ENCODE measurements at regions not wholly inside any gene's neighbourhood (a gene's known extent, or its start where the extent isn't known, plus 50 kb on each side); places are given as distances from the start of the nearest gene placed in this dataset.

DNA sequence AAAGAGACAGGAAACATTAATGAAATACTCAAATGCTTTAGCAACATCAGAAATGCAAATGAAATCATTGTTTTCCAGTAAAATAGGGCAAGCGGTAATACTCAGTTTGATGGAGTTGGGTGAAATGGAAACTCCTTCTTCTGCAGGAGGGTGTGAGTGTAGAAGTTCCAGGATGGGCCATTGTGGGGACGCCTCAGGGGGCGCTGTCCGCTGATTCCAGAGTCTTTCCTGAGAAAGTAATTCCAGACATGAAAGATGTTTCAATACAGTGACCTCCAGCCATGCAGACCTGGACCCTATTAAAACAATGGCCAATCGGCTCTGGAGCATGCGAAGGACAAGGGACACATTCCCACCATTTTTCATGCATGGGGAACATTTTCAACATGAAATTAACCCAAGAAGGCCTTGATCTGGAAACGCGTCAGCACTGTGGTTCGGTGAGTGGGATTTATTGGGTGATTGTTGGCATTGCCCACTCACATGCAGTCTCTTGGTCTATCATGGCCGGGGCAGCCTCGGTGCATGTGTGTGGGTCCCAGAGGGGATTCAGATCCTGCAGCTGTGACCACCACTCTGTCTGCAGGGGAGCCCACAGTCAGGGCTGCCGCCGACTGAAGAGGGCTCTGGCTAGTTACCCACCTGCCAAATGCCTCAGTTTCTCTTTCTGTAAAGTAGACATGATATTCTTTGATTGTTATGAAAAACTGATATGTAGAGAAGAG lies 132.6 kb upstream of the IRX4 start:
- no peak for DNase-seq

- DNase-seq, result no peak
These were observed 131.4 kb upstream of the IRX4 start for GRCh38 chr5:2014058-2014610.

DNA sequence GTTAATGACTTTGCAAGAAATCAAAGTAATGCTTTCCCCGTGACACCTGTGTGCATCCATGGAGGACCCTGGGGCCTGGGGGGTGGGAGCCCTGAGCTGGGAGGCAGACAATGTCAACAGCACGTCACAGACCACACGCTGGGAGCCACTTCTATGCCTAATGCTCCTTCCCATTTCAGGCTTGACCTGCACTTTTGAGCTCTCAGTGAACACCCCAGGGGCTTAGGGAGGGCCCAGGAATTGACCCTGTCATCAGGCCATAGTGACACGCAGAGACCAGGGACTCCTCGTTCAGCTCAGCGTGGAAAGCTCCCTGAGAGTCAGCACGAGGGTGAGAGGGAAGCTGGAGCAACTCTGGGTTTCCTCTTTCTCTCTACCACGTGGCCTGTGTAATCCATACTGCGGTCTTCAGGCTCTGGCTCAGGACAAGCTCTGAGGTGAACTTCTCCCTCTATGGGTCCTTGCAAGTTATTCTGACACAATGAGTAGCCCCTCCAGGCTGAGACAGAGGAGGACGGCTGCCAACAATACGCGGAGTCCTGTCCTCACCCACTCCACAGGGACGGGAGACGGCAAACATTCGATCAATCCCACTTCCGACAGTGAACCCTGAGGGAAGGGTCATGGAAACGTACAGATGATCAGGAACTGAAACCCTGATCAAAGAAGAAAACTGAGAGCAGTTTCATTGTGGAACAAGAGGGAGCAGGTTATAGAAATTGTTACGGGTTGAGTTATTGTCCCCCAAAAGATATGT lies 130.8 kb upstream of the IRX4 start:
- no peak for DNase-seq

DNA sequence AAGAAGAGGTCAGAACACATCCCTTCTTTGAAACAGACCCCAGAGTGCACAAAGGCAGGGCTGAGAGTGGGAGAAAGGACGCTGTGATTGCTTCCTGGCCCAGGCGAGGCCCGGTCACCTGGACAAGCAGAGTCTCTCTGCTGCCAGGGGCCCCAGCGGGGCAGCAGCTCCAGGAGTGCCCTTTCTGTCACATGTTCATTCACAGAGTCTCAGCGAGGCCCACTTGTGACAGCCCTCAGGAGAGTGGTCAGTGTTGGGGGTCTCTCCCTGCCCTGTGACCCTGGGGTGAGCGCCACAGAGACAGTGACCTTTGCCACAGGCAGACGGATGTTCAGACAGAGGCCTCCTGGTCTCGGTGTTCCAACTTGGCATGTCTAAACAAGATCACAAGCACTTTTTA lies 130.2 kb upstream of the IRX4 start:
- DNase-seq, result no peak

GRCh38 chr5:2011481-2012411 lies 129.0 kb upstream of the IRX4 start:
- no peak for DNase-seq

DNA sequence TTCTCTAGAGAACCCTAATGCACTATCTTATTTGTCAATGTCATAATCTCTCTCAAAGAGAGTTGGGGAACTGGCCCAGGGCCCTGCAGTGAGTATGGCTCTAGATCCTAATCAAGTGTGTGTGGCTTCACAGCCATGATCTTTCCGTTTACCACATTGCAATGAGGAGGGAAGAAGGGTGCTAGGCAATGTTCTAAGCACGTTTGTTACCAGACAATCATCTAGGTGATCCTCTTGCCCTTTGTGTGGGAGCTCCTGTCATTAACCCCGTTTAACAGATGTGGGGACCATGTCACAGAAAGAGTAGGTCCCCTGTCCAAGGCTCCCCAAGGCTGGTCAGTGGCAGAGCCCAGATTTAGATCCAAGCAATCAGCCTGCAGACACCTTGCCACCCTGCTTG lies 128.2 kb upstream of the IRX4 start:
- DNase-seq, result no peak

DNA sequence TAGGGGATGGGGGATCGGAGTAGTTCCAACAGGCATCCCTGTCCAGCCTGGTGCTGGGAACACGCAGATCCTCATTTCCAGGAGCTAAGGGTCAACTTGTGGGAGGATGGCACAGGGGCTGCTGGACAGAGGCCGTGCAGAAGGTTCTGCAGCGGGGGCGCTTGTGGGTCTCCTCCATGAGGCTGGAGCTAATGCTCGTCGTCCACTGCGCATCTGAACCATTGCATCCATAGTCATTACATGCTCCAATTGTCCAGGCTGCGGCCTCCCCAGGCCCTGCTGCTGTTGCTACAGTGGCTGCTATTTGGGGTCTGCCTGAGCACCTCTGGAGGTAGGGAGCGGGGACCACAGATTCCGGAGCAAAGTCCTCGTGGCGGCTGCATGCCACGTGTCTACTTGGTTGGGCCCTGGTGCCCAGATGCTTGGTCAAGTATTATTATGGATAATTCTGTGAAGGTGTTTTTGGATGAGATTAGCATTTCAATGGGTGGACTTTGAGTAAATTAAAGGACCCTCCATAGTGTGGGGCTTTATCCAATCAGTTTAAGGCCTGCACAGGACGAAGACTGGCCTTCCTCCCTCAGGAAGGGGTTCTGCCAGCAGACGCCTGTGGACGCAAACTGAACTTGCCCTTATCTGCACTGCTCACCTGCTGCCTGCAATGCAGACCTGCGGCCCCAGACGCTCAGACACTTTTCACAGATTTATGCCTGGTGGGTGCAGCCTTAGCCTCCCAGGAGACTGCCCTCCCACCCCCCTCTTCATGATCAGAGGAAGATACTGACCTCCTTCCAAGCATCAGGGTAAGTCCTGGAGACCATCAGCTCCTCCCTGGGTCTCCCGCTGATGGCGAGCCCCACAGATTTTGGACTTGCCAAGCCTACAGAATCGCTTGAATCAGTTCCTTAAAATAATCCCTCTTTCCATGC lies 127.5 kb upstream of the IRX4 start:
- no peak for DNase-seq

DNA sequence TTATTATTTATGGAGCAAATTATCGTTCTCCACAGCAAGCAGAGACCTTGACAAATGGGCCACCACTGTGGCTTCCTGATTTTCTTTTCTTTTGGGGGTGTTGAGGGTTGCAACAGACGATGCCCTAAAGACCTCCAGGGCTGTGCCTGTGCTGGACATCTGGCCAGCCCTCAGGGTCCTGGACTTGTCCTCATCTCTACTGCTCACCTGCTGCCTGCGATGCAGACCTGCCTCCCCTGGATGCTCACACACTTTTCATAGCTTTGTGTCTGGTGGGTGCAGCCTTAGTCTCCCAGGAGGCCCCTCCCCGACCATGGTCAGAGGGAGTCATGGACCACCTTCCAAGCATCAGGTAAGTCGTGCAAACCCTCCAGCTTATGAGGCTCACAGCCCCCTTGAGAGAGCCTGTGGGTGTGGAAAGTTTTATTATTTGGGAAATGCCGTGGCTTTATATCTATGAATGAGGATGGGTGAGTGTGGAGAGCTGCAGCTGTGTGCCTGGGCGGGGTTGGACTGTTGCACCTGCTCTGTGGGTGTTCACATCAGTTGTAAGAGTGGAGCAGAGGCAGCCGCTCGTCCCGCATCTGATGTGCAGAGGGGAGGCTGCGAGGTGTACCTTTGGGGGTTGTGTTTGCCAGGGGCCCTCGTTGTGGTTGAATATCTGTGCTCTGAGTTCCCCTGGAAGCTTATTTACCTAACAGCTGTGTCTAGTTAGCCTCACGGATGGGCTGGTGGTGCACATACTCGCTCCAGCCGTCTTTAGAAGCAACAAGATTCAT lies 126.3 kb upstream of the IRX4 start:
- DNase-seq, result no peak

DNA sequence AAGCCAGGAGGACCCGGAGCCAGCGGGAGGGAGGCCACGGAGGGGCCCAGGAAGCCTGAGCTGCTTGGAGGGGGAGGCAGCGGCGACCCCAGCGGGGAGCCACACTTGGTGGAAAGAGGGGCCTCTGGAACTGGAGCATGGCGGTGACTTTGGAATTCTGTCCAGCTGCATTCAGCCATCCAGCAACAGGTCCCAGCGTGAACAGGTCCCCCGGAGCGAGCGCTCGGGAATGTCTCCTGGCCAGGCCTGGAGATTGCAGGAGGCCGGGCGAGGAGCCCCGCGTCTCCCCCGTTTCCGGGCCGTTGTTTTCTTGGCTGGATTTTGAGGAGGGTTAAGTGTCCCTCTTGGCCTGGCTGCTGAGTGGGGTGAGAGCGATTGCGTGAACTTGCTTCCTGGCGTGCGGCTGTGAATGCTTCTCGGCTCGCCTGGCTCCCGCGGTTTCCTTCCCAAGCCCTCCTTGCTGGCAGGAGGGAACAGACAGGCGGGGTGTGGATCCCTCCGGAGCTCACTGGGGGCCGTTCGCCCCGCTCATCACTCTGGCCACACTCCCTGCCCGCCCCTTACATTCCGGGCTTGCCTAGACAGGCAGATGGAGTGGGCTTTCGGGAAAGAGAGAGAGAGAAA lies 125.3 kb upstream of the IRX4 start:
- no peak for DNase-seq

GRCh38 chr5:2007496-2007877 lies 124.8 kb upstream of the IRX4 start:
- no peak for DNase-seq

DNA sequence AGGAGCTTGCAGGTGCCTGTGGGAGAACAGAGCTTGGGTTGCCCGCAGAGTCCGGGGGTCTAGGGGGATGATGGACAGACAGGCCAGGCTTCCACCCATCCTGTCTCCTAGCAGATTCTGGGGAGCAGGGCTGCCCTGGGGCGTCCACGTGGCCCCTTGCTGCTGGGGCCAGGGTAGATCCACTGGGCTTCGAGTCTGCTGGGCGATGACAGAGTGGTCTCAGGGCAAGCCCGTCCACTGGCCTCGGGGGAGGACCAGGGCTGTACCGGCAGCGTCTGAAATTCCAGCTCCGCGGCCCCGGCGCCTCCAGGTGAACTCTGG lies 124.2 kb upstream of the IRX4 start:
- no peak for DNase-seq

- DNase-seq, result no peak
These were observed 123.7 kb upstream of the IRX4 start for GRCh38 chr5:2006193-2006970.

DNA sequence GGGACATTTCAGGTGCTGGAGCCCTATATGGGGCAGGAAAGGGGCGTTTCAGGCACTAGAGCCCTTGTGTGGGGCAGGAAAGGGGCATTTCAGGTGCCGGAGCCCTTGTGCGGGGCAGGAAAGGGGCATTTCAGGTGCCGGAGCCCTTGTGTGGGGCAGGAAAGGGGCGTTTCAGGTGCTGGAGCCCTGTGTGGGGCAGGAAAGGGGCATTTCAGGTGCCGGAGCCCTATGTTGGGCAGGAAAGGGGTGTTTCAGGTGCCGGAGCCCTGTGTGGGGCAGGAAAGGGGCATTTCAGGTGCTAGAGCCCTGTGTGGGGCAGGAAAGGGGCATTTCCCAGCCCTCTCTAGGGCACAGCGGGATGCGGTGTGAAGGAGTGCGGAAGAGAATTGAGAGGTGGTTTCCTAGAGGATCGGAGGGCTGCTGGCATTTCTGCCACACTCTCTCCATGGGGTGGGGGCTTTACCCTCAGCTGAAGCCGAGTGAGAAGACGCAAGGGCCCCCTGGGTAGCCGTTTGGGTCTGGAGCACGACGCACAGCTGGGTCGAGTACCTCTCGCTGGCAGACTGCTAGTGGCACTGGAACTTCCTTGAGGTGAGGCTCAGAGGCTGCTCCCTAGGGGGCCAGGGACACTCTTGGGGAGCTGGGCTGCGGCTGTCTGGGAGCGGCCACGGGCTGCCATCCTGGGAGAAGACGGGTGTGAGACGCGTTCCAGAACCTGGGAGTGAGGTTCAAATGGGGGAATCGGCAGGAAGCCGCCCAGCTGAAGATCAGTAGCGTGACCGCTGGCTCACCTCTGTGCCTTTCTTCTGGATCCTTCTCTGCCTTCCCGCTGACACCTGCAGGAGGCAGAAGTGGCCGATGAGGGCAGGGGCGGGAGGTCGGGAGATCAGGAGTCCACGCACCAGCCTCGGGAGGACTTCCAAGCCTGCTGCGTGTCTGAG lies 122.6 kb upstream of the IRX4 start:
- DNase-seq, result no peak

- no peak for DNase-seq
These were observed 121.1 kb upstream of the IRX4 start for GRCh38 chr5:2003690-2004365.

- no peak for DNase-seq
These were observed 120.5 kb upstream of the IRX4 start for GRCh38 chr5:2003206-2003605.

GRCh38 chr5:2001300-2001699 lies 118.6 kb upstream of the IRX4 start:
- DNase-seq, result no peak

GRCh38 chr5:2000591-2000990 lies 117.9 kb upstream of the IRX4 start:
- no peak for DNase-seq

DNA sequence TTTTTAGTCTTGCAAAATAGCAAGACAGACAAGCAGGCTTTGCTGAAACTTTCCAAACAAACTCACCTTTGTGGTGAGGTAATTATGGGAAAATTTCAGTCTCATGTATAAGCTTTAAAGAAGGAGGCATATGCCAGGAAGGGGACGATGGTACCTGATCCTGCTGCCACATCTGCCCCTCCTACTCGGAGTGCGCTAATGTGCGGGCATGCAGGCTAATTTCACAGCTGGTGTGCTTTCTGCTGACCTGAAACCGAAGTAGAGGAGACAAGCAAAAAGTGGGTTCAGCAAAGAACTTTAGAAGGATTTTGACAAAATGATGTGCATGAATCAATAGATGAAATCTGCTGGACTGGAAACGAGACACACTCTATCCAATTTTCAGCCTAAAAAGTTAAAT lies 117.1 kb upstream of the IRX4 start:
- DNase-seq, result no peak
